ENCODE measurements at regions not wholly inside any gene's neighbourhood (a gene's known extent, or its start where the extent isn't known, plus 50 kb on each side); places are given as distances from the start of the nearest gene placed in this dataset.
"Not testable (repeated sequence)": the region's sequence is repeated elsewhere in the genome, so short reads cannot be mapped to it uniquely, and the experiment has no call there.

DNA sequence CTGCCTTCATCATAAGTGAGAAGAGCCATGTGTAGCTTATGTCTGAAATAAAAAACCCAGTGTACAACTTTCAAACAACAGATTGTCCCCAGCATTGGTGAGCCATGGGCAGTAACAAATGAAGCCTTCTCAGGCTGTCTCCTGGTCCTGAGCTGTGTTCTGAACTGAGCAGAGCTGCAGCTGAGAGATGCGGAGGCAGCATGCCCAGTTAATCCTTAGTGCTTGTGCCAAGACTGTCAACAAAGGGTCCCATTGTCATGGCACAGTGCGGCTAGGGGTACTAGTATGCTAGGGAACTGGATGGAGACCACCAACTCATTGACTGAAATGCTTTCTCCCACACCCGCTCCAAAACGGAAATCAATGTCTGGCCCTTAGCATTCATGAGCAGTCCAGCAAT is 154.3 kb downstream of the RMST start:
- no peak for FAIRE-seq
- no peak for DNase-seq (ENCODE audit: low spot score)

DNA sequence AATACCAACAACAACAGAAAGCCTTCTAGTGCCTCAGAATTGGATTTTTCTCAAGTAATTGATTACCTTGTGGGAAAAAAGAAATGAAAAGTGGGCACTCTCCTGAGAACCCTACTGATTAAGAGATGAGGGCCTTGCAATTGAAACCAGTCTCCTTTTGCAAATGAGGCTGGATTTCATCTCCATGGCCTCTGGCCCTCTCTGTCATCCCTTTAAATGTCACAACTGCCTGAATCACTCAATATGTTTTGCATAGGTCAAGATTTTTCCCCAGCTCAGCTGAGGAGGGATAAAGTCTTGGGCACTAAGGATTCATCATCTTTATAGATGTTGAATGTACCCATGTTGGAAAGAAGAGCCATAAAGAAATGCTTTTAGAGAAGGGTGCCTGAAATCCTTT is 166.4 kb downstream of the RMST start:
- FAIRE-seq, result no peak
- no peak for DNase-seq (ENCODE audit: low spot score)

DNA sequence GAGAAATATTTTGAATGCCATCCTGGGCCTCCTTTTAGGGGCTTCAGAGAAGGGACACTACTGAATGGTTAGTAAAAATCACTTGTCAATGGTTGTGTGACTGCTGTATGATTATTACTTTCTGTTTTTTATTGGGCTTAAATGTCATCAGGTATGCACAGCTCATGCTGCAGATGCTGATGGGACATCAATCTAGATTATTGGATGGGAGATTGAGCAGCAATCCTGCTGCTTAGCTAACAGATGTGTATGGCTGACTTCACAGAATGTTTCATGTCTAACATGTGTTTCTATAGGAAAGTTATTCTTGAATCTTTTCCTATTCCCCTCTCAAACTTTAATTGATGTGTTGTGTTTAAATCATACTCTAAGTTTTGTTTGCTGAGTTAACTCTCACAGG is 166.8 kb downstream of the RMST start:
- no peak for FAIRE-seq
- no peak for DNase-seq (ENCODE audit: low spot score)

DNA sequence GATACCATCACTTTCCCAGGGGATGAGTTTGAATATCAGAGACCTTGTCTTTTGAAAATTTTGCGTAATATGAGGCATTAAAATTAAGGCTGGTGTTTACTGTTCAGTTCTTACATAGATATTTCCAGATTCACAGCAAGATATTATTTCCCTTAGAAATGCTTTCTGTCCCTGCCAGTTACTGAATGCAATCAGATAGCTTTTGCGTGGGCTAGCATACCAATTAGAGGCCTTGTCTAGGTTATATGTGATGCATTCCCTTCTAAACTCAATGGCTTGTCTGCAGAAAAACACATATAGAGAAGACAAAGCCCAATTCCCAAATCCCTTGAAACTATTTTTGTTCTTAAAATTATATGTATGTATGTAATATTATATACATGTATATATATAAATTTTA is 167.8 kb downstream of the RMST start:
- no peak for FAIRE-seq
- DNase-seq (ENCODE audit: low spot score), result no peak

DNA sequence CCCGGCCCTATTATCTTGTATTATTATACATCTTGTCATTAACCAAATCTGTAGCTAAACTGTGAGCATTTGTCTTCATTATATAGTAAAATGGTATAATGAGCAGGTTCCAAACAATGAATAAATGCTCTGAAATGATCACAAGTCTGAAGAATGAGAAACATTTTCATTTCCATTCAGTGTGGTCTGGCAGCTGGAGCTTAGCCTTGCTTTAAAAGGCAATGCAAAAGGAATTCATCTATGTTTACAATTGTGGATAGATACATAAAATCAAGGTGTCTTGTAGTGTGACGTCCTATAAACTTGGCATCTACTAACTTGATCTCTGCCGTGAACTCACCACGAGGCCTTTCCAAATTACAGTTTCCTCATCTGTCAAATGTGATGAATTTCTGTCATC is 168.3 kb downstream of the RMST start:
- no peak for DNase-seq (ENCODE audit: low spot score)
- FAIRE-seq, result no peak

DNA sequence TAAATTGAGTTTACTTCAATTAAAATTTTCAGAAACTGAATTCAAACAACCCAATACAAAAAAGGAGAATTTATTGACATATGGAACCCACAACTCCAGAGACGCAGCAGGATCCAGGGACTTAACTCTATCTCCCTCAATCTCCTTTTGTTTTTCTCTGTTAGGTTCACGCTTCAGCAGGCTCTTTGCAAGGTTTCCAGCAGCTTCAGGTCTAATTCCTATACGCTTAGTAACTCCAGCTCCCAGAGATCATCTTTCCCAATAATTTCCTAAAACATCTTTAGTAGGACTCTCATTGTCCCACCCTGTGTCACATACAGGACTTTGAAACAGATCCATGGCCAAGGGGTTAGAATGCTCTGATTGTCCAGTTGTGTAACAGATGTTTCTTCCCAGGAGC is 175.2 kb downstream of the RMST start:
- DNase-seq (ENCODE audit: low spot score), result no peak
- FAIRE-seq, result no peak

DNA sequence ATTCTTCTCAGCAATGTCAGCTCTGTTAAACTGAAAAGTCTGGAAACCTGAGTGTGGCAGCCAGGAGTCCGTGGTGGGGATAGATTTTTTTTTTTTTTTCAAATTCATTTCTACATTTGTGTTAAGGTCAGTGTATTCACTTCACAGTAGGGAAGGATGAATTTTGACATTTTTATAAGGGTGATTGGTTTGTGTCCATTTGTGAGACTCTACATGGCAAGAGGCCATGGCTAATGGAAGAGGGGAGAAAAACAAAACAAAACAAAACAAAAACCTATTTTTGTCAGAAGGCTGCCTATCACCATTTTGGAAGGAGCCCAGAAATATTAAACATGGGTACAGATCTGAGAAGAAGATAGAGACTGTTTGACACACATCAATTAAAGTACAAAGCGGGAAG is 176.1 kb downstream of the RMST start:
- FAIRE-seq (no peak), DNase-seq (ENCODE audit: low spot score) (no peak)

DNA sequence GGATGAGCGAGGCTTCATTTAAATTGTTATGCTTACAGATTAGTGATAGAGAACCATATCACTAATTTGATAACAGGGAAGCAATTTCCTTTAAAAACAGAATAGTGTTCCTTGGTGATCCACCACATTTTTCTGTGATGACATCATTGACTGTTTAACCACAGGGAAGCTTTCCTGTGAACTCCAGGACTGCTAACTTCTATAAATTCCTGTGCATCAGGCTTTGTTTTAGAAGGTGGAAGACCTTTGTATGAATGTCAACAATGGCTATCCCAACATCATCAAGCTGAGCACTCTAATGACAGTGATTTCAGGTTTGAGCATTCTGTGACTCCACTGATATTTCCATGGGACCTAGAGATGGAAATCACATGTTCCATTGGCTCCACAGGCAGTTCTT is 177.1 kb downstream of the RMST start:
- FAIRE-seq (no peak), DNase-seq (ENCODE audit: low spot score) (peak; percentile 9)

DNA sequence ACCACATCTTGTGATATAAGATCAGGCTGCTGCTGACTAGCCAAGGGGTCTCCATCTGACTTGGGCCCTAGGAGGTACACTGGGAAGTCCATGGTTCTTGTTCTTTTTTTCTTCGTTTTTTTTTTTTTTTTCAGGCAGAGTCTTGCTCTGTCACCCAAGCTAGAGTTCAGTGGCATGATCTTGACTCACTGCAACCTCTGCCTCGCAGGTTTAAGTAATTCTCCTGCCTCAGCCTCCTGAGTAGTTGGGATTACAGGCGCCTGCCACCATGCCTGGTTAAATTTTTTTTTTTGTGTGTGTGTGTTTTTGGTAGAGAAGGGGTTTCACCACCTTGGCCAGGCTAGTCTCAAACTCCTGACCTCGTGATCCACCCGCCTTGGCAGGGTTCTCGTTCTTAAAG is 178.2 kb downstream of the RMST start:
- no peak for FAIRE-seq
- no peak for DNase-seq (ENCODE audit: low spot score)

DNA sequence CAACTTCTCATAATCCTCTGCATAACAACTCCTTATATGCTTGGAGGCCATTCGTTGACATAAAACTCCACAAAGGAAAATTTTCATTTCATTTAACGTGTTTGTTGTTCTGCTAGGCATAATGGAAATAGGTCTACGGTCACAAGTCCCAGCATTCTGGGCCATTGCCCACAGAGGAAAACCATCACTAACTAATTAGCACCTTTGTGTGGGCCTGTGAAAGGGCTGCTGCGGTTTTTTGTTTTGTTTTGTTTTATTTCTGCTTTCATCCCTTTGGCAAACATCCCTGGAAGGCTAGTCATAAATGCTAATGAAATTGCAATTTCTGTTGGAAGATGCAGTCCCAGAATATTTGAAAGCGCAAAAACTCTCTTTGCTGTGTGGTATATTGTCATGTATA is 180.3 kb downstream of the RMST start:
- FAIRE-seq (no peak), DNase-seq (ENCODE audit: low spot score) (no peak)

DNA sequence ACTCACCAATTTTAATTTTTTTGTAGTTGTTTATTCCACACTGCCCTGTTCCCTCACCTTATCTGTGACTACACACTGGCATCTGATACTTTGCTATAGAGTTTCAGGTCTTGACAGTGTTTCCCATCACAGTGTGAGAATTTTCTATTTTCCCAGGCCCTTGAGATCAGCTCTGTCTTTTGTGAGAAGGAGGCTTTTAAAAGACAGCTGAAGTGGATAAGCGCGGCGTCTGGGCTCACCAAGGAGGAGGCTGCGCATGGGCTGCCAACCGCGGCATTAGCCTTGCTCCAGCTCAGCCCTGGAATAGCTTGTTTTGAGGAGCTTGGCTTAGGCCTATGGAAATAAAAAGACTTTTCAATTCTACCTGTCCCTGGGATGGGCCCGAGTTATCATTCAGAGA is 181.3 kb downstream of the RMST start:
- FAIRE-seq (no peak), DNase-seq (ENCODE audit: low spot score) (no peak)

DNA sequence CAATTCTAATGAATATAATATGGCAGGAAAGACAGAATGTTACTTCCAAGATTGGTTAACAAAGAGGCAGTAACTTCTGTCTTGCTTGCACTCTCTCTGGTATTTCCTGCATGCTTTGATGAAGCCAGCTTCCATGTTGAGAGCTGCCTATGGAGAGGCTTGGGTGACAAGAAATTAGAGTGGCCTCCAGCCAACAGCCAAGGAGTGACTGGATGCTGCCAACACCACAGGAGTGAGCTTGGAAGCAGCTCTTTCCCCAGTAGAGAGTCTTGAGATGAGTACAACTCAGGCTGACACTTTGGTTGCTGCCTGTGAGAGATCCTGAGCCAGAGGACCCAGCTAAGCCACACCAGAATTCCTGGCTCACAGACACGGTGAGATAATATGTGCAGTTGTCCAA is 183.1 kb downstream of the RMST start:
- DNase-seq (ENCODE audit: low spot score) (no peak), FAIRE-seq (no peak)

DNA sequence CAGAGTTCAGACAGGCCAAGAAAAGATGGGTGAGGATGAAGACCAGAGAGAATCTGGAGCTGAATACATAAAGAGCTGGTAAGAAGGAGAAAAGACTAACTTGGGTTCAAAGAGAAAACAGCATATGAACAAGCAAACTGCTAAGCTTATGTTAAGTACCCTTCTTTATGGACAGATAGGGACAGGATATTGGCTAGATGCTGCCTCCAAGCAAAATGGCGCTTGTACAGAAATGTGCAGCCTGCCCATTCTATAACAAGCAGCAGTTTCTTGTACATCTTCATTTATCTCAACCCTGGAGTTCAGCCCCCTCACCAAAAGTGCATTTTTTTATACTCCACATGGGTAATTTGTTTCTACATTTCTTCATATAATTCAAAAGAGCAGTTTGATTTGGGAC is 184.5 kb downstream of the RMST start:
- DNase-seq (ENCODE audit: low spot score), result no peak
- no peak for FAIRE-seq

DNA sequence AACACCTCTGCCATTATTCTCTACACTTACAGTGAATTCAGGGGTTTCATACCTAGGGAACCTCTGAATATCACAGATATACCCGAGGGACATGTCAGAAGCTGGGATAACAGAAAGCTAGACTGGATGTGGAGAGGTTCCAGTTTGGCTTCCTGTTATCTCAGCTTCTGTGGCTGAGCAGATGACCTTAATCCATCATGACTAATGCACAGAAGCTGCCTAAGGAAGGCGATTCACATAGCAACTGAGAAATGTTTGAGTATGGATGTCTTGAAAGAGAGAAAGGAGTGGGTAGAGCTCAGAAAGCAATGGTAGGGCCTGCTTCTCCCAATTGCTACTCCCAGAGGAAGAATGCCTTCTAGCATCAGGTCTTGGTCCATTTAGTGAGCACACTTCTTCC is 187.6 kb downstream of the RMST start:
- DNase-seq (ENCODE audit: low spot score), result peak; percentile 17
- no peak for FAIRE-seq

DNA sequence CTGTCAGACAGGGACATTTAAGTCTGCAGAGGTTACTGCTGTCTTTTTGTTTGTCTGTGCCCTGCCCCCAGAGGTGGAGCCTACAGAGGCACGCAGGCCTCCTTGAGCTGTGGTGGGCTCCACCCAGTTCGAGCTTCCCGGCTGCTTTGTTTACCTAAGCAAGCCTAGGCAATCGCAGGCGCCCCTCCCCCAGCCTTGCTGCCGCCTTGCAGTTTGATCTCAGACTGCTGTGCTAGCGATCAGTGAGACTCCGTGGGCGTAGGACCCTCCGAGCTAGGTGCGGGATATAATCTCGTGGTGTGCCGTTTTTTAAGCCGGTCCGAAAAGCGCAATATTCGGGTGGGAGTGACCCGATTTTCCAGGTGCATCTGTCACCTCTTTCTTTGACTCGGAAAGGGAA is 193.9 kb downstream of the RMST start:
- FAIRE-seq; DNase-seq (ENCODE audit: low spot score): not testable (repeated sequence)

DNA sequence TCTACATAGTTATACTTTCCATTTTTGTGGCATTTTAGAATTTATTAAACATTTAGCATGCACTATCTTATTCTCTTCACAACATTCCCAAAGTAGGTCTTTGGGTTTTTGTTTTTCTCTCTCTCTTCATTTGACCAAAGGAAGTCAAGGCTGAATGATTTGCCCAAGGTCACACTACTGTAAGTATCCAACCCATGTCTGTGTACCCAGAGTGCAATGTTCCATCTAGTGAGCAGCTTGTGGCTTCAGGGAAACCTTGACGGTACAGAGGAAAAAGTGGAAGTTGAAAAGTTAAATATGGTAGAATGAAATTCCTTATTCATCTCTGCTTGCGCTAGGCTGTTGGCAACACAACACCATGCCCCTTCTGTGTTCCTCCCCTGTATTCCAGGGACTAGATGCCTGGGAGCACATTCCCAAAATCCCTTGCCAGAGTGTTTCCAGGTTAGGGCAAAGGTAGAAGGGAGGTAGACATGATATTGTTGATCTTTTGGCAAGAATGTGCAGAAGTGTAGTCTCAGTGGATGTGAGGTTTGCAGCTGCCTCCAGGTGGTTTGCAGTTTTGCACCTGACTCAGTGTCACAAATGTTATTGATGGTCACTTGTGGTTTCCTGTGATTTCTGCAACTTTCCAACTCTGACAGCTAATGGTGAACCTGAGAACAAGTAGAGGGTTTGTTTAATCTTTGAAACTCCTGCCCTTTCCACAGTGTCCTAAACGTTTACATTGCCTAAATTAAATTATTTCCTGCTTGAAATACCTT is 196.7 kb downstream of the RMST start:
- FAIRE-seq, result no peak

DNA sequence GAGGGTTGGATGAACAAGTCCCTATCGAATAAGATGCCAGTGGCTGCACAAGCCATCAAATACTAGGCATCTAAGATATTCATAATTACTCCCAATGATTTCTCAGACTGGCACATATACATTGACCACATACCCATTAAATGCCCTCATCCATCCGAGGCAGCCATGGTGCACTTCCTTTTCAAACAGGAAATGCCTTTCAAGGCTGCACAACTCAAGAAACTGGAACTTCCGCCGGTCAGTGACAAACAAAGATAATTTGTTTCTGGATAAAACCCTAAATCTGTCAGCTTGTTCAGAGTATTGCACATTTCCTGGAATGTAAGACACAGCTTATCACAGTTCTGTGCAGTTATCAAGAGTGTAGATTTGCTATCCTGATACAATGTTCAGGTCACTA is 203.7 kb downstream of the RMST start:
- no peak for DNase-seq (ENCODE audit: low spot score)

More for the DNA sequence above, 196.7 kb downstream of the RMST start:
- DNase-seq (ENCODE audit: low spot score), result no peak

DNA sequence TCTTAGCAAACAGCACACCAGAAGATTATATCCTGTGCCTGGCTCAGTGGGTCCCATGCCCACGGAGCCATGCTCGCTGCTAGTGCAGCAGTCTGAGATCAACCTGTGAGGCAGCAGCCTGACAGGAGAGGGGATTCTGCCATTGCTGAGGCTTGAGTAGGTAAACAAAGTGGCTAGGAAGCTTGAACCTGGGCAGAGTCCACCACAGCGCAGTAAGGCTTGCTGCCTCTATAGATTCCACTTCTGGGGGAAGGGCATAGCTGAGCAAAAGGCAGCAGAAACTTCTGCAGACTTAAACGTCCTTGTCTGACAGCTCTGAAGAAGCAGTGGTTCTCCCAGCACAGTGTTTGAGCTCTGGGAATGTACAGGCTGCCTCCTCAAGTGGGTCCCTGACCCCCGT is 210.3 kb downstream of the RMST start:
- FAIRE-seq, result no peak
- no peak for DNase-seq (ENCODE audit: low spot score)

More for the DNA sequence above, 203.7 kb downstream of the RMST start:
- no peak for FAIRE-seq

DNA sequence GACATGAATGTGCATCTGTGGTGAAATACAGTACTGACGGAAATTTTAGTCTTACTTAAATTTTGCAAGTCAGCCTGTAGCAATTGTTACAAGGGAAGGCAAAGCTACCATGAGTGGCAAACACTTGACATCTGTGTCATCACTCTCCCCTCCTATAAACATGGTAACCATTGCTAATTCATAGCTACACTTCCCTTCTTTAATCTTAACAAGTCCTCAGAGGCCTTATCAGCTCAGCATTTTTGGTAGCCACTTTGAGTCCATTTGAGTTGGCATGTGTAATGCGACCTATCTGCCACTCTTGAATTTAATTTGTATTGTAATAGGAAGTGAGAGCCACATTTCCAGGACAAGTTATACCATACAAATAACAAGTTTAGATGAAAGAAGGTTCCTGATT is 218.1 kb downstream of the RMST start:
- no peak for DNase-seq (ENCODE audit: low spot score)

DNA sequence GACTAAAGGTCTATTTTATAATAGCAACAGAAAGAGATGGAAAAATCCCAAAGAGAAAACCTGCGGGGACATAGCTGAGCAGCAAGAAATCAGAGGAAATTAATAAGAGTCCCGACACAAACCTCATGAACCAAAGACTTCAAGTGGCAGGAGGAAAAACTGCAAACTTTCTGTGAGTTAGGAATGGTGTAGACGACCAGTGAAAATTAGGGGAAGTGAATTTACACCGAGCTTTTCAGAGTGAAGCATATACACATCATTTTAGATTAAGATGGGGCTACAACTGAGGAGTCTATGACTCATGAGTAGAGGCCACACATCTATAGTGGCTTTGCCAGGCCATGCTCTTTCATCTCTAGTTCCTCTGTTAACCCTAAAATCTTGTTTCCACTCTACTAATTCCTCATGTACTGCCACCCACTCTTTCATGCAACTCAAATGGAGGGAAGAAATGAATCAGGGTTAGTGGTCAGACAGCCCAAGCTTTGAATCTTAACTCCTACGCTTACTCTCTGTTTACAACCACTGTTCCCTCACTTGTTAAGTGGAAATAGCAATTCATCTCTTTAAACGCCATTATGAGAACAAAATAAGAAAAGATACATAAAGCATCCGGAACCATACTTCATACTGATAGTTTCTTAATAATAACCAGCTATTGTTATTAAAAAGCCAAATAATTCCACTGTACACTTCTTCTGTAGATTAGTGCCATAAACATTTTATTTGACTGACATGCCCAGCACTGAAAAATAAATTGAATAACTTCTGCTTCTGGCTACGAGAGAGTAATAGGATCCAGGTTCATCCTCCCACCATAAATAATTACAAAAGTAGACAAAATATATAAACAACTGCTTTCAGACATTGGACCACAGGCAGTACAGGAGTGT is 219.3 kb downstream of the RMST start:
- DNase-seq (ENCODE audit: low spot score) (no peak), FAIRE-seq (no peak)

More for the DNA sequence above, 218.1 kb downstream of the RMST start:
- FAIRE-seq, result no peak

DNA sequence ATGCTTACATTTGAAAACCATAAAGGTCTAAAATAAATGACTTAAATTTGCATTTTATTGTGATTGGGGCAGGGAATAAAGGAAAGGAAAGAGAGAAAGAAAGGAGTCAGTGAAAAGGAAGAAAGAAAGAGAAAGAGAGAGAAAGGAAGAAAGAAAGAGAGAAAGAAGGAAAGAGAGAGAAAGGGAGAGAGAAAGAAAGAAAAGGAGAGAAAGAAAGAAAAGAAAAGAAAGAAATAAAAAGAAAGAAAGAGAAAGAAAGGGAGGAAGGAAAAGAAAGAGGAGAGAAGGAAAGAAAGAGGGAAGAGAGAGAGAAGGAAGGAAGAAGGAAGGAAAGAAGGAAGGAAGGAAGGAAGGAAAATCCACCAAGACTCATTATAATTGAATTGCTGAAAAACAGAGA is 222.8 kb downstream of the RMST start:
- DNase-seq (ENCODE audit: low spot score), result no peak
- FAIRE-seq, result no peak

DNA sequence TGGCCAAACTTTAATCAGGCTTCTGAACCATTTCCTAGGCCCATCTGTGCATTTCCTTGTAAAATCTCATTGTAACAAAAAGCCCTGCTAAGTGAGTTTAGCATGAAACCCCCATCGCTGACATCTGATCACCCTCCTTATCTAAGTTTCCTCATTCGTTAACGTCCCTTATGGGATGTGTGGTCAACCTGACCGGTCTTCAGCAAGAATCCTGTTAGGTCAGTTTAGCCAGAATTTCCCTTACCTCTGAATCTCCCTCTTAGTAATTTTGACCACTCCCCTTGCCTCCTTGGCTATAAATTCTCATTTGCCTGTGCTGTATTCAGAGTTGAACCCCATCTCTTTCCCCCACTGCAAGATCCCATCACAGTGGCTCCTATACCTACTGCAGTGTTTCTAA is 239.3 kb downstream of the RMST start:
- no peak for DNase-seq (ENCODE audit: low spot score)
- FAIRE-seq, result no peak

DNA sequence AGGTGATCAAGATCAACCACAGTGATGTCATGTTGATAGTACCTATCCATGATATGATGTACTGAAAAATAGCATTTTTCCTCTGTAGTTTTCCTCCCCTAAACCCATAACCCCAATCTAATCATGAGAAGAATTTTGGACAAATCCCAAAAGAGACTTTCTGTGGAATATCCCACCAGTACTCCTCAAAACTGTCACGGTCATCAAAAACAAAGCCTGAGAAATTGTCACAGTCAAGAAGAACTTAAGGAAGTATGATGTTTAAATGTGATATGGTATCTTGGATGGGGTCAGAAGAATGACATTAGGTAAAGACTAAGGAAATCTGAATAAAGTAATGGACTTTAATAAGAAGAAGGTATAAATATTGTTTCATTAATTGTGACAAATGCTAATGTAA is 248.8 kb downstream of the RMST start:
- FAIRE-seq (no peak), DNase-seq (ENCODE audit: low spot score) (no peak)
